Fibroblast of peridontal ligament (primary cell): ENCODE measurements at regions not wholly inside any gene's neighbourhood (a gene's known extent, or its start where the extent isn't known, plus 50 kb on each side); places are given as distances from the start of the nearest gene placed in this dataset.
"Not testable (repeated sequence)": the region's sequence is repeated elsewhere in the genome, so short reads cannot be mapped to it uniquely, and the experiment has no call there.

ENCODE experiments used
- DNase-seq: peaks from one replicate; pipeline ENCODE4 v3.0.0-alpha.2; 2010; ENCODE audit errors: extremely low read depth

DNA sequence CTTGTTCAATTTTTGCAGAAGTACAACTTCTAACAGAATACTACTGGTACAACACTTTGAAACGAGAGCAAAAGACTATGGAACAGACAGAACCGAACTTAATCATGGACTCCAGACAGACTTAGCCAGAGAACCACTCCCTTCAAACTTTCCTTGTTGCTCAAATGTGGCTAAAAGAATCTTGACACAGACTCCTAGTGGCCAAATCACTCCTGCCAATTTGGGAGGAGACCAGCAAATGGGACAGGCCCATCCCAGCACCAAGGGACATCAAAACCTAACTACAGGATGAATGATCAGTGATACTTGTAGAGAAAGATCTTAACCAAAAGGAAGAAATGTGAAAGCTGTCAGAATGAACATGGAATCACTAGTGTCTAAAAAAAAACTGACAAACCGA, 154.0 kb downstream of the MATN1 start:
- no peak for DNase-seq

DNA sequence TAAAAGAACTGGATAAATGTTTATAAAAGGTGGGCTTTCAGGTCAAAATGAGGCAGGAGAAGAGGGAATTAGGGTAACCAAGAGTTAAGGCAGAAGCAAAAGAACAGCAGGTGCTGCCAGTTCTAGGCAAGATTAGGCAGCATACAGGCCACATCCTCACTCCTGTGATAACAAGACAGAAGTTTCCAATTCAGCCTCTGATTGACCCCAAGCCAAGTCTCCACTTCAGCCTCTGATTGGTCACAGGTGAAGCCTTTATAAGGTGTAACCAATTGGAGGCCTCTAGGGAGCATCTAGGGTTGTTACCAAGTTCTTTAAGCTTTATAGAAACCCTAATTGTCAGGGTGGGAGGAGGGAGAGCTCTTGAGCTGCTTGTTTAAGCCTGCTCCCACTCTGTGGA, 160.8 kb downstream of the MATN1 start:
- DNase-seq, result no peak

DNA sequence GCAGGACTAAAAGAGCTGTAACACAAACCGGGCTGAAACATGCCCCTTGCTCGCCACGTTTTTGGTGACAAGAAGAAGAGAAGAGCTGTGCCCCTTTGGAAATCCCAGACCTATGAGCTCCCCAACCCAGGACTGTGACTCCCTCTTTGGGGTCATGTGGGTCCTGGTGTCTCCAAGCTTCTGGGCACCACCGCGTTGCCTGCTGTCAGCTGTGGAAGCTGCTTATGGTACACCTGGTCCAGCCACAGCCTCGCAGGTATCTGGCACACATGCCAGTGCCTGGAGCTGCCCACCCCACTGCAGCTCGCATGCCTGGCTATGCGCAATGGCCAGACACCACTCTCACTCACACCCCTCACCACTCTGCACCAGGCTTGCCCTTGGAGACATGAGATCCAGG, 171.8 kb downstream of the MATN1 start:
- no peak for DNase-seq

DNA sequence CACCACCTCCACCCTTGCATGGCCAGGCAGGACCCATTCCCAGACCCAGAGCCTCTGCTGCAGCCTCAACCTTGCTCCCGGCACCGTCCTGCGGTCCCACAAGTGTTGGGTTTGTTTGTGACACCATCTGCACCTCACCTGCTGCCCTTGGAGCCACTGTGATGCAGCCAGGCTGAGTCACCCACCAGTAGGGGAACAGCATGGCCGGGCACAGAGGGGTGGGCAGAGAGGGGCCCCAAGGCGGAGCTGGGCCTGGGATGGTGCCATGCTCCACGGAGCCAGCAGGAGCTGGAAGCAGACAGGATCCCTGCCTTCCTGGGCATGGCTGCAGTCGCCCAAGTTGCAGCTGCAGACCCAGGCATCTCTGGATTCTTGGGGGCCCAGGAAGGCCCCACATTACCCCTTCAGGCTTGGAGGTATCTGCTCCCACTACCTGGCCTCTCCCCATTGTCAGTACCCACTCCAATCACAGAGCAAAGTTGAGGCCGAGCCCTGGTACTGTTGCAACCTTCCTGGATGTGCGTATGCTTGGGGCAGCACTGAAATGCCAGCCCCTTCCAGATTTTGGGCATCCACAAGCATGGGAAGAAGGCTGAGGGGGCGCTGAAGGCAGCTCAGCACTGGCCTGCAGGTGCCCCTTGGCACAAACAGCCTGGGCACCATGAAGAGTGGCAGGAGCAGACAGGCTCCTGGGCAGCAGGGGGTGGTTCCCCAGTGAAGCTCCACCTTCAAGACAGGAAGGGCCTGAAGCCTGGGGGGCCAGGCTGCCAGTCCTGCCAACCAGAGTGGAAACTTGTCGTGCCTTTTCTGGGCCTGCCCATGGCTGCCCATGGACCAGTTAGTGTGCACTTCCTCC, 172.8 kb downstream of the MATN1 start:
- no peak for DNase-seq

DNA sequence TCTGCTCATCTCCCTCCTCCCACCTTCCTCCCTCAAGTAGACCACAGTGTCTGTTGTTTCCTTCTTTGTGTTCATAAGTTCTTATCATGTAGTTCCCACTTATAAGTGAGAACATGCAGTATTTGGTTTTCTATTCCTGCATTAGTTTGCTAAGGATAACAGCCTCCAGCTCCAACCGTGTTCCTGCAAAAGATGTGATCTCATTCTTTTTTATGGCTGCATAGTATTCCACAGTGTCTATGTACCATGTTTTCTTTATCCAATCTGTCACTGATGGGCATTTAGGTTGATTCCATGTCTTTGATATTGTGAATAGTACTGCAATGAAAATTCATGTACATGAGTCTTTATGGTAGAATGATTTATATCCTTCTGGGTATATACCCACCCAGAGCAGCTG, 173.5 kb downstream of the MATN1 start:
- DNase-seq, result not testable (repeated sequence)

DNA sequence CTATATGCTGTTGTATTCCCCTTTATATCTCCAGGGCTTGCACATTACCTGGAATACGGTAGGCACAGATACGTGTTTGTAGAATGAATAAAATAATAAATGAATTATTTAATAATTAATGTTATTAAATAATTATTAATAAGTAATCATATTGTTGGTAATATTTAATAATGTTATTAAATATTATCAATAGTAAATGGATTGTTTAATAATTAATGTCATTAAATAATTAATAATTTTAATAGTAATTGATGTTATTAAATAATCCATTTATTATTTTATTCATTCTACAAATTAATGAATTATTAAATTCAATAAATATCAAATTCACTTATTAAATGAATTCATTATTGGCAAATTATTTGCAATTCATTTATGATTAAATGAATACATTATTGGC, 175.1 kb downstream of the MATN1 start:
- no peak for DNase-seq

DNA sequence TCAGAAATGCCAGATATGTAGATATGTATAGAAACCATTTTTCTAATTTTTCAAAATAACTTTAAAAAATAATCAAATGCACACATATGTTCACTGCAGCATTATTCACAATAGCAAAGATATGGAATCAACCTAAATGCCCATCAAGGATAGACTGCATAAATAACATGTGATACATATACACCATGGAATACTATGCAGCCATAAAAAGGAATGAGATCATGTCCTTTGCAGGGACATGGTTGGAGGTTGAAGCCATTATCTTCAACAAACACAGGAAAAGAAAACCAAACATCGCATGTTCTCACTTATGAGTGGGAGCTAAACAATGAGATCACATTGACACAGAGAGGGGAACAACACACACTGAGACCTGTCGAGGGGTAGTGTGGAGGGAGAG, 176.1 kb downstream of the MATN1 start:
- not testable (repeated sequence) for DNase-seq

DNA sequence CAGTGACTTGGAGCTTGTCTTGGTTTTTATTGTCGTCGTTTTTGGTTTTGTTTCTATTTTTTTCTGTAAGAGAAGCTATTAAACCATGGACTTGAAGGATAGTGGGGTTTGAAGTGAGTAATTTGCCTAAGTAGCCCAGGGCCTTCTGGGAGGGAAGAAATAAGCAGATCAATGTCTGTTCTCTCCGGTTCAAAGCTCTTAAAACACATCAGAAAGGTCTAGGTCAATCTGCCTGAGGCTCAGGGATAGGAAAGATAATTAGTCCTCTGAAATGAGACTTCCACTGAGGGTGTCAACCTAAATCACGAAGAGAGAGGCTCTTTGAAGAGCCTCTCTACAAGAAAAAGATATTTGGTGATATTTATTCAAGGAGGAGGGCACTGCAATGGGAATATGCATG, 178.0 kb downstream of the MATN1 start:
- DNase-seq, result no peak

DNA sequence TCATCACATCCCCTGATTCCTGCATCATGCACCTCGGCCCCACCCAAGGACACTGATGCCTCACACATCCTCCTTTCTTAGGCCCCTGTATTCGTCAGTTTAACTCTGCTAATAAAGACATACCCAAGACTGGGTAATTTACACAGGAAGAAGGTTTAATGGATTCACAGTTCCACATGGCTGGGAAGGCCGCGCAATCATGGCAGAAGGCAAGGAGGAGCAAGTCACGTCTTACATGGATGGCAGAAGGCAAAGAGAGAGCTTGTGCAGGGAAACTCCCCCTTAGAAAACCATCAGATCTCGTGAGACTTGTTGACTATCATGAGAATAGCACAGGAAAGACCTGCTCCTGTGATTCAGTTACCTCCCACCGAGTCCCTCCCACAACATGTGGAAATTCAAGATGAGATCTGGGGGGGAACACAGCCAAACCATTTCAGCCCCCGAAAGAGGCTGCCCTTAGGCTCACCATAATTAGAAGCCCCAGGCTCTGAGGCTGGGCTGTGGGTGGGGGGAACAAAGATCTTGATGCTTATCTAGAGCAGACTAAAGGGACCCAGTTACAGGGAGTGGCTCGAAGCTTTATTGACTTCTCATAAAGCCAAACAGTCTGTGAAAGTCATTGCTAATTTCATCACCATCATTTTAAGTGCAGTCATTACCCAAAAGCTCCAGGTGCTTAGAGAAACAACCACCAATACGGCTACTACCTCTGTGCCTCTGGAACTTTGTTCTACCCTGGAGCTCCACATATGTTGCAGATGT, 181.5 kb downstream of the MATN1 start:
- DNase-seq, result no peak

DNA sequence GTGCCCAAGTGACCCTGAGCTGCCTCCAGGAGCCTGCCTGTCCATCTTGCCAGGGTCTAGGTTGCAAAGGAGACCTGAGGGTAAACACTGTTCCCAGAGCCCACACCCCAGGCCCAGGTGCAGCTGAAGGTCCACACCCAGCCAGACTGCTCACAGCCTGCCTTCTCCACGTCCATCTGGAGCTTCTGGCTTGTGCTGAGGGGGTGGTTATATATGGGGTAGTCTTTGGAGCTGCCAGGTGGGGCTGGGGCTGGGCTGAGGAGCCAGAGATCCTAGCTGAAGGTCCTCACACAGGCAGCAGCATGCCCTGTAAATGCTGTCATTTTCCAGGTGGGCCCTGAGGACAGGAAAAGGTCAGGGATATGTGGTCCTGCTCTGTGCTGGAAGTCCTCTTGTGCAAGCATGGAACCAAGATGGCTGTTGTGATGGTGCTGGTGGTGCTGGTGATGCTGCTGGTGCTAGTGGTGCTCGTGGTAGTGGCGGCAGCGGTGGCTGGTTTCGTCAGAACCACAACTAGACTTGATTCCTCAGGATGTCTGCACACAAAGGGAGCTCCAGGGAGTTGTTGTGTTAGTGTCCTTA, 182.7 kb downstream of the MATN1 start:
- no peak for DNase-seq

DNA sequence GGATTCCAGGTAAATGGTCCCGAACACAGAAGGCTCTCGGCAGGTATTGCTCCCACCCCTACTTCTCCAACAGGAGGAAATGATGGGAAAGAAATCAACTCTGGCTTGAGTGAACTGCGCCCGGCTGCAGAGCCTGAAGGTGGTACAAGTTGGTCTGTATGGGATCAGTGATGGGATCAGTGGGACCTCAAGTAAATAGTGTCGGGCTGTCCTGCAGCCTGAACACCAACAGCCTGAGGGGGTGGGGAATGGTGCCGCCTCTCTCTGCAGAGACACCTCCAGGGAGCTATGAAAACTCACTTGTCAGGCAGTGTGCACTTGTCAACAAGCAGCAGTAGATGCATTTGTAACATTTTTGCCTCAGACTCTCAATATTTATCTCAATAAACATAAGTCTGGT, 183.5 kb downstream of the MATN1 start:
- no peak for DNase-seq

DNA sequence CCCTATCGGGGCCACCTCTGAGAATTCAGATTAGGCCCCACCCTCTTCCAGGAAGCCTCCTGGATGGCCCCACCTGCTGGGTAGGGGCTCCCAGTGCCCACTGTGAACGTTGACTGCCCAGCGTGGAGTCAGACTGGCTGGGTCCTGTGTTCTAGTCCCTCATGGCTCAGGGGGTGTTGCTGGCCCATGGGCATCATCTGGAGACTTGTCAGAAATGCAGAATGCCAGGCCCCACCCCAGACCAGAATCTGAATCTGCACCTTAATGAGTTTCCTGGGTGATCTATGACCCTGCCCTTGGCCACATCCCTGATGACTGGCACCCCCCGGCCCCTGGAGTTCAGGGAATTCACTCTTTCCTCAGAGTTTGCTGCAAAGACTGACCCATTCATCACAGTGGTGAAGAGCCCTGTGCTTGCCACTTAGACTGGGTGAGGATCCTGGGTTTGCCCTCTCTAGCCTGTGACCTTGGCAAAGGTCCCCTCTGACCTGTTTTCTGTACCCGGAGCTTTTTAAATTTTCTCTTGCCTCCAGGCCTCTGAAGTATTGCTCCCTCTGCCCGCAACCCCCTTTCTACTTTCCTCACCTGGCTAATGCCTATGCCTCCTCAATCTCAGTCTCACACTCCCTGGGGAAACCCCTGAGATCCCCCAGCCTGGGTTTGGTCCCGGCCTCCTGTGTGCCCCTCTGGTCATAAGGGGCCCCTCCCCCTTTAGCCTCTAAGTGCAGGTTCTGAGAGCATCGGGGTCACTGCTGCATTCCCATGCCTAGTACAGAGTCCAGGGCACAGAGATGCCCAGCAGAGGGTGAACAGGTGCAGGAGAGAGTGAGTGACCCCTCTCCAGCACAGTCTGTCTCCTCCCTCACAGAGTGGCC, 184.2 kb downstream of the MATN1 start:
- no peak for DNase-seq

DNA sequence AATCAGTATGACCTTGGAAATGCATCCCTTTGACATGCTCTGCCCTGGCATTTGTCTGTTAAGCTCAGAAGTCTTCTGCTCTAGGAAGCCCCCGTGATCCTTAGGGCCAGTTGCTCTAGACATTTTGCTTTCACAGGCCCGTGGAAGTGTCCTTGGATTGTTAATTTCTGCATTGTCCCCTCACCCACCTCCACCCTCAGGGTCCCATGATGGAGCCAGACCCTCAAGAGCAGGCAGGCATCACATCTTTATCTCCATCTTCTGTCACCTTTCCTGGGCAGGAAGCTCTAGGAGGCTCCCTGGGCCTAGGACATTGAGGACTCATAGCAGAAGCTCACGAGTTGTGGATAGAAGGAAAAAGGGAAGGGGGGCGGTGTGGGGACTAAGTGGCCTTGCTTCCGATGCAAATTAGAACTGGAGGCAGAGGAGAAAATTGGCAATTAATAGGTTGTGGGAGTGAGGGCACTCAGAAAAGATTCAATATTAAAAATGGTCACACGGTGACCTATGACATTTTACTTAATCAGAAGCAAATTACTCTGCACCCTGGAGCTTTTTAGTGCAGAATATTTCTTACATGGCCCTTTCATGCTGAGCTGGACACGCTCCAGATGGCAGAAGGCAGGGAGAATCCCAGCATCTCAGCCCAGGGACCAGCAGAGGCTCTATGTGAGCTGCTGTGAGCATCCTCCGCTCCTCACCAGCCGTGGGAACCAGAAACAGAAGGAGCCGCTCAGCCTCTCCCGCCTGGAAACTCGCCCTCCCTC, 185.0 kb downstream of the MATN1 start:
- no peak for DNase-seq

DNA sequence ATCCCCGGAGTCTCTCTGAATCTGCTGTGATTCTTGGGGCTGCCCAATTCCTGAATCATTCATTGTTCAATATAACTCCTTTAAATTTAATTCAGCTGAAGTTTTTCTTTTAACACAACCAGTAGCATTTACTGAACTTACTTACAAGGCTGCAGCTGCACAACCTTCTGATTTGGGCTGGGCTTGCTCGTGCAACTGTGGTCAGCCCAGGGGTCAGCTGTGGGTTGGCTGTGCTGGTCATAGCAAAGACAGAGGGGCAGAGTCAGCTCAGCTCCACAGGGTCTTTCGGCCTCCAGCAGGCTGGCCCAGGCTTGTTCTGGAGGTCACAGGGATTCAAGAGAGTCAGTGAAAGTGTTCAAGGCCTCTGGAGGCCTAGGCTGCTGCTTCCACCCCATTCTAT, 186.1 kb downstream of the MATN1 start:
- no peak for DNase-seq

DNA sequence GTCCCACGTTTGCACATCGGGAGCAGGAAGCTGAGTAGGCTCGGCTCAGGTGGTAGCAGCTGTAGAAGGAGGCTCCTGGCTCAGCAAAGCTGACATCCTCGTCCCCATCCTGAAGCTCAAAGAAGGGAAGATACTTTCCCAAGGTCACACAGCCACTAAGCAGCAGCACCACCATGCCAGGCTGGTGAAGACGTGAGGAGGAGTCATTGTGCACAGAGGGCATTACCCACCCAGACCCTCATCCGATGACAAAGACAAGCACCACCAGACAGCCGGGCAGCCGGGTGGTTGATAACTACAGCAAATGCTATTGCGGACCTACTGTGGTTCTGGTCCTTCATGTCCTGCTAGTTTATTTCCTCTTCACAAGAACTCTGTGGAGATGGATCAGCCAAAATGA, 186.9 kb downstream of the MATN1 start:
- no peak for DNase-seq

DNA sequence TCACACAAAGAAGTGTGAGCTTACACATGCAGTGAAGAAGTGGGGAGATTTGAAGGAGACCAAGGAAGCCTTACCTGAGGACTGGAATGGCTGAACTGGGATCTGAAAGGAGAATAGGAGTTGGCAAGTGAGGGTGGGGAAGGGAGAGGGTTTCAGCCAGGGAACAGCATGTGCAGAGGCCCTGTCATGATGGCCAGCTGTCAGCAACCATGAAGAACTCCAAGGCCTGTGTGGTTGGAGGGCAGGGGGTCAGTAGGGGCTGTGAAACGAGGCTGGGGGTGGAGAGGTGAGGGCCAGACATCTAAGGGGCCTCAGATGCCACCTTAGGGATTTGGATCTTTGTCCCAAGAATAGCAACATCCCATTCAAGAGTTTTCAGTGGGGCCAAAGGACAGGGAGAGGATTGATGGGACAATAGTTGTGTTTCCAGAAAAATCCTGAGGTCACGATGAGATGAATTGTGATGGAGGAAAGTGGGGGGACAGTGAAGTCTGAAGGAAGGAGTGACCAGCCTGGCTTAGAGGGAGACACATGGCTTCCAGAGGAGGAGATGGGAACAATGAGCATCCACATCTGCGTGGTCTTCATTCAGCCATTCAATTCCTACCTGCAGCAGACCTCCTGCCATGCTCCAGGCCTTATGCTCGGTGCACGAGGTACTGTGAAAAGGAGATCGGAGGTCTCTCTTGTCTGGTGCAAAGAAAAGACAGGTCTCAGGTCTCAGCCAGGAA, 187.6 kb downstream of the MATN1 start:
- no peak for DNase-seq

DNA sequence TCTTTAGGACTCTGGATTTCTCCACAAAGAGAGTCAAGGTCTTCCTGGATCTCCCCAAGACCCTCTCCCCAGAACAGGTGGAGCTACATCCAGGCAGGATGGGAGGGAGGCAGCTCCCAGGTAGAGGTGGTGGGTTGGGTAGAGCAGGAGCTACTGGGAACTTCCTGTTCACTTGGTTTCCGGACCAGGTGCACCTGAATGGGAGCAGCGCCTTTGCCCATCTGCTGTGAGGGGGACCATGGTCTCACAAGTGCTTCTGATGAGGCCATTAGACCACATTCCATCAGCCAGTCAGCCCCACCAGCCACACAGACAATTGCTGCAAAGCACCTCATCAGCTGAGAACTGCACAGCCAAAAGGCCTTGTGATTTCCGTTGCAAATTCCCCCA, 188.8 kb downstream of the MATN1 start:
- DNase-seq, result no peak

DNA sequence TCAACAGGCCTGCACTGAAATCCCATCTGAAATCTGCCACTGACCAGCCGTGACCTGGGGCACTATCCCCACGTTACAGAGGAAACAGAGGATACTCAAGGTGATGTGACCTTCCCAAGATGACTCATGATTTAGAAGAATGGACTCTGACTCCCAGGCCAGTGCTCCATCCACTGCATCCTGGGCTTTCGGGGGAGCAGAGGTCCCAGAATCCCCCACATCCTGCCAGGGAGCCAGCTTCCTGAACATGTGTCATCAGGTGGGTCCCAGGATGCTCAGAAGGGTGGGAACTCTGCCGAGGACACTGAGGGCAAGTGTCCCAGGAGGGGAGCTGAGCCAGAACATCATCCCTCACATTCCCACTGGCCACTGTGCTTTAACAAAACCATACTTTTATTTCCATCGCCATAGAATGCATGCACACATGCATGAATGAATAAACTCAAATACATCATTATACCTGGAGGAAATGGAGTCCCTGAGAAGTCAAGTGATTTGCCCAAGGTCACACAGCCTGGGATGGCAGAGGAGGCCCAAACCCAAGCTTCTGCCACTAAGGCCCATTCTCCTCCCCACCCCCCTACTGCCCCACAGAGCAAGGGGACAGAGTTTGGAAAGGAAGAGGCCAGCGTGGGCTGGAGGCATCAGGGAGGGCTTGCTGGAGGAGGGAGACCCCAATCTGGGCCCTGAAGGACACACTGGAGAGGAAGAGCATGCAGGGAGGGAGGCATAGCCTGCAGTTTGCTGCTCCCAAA, 189.4 kb downstream of the MATN1 start:
- no peak for DNase-seq

DNA sequence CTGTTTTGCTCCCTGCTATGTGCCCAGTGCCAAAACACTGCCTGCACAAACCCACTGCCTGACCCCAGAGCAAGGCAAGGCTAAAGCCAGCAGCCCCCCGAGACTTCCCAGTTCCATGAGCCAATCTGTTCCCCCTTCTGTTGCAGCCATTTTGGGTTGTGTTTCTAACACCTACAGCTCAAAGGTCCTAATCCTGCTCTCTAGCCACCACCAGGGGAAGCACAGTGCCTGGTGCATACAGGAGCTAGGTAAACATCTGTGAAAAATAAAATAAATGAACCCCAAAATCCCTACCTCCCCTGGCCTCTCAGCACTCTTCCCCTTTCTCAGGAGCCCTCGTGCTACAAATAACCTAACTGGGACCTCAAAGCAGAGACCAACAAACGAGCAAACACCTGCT, 190.2 kb downstream of the MATN1 start:
- DNase-seq, result no peak

DNA sequence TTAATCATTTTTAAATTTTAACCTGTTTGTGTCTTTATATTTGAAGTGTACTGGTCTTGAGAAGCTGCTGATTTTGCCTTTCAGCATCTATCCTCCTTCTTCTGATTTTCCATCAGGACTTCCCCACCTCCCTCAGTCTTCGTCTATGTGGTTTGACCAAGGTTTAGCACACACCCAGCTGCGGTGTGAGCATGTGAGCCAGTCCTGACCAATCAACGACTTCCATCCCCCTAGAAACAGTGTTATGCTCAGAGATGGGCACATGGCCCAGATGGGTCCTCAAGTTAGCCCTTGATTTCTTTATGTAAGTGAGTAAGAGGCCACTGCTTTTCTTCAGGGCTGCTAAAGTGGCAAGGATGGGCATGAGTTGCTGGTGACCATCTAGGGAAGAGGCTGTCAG, 190.8 kb downstream of the MATN1 start:
- DNase-seq, result no peak
